Muscle of leg (tissue), 3 donors: ENCODE measurements at regions not wholly inside any gene's neighbourhood (a gene's known extent, or its start where the extent isn't known, plus 50 kb on each side); places are given as distances from the start of the nearest gene placed in this dataset.

Experiments
- DNase-seq: peaks from one replicate; pipeline ENCODE4 v3.0.0; 2013
- H3K27ac ChIP-seq: one replicate; pipeline ENCODE4 v1.5.1; 2013; ENCODE audit warnings: mild to moderate bottlenecking, low read length, control low read depth
- H3K27me3 ChIP-seq: one replicate; pipeline ENCODE4 v1.6.1; 2013; ENCODE audit warnings: low read length; ENCODE audit not compliant: control insufficient read depth, insufficient read depth
- H3K36me3 ChIP-seq: one replicate; pipeline ENCODE4 v1.6.1; 2013; ENCODE audit warnings: low read length; ENCODE audit not compliant: control insufficient read depth, insufficient read depth
- H3K4me1 ChIP-seq: one replicate; pipeline ENCODE4 v1.6.1; 2013; ENCODE audit warnings: low read length; ENCODE audit not compliant: control insufficient read depth, insufficient read depth
- H3K4me3 ChIP-seq: one replicate; pipeline ENCODE4 v1.5.1; 2013; ENCODE audit warnings: low read length, control low read depth
- H3K9me3 ChIP-seq: replicated peaks from 2 replicates; pipeline ENCODE4 v1.6.1; 2013; ENCODE audit warnings: low read depth, low read length; ENCODE audit not compliant: control insufficient read depth
- WGBS: methylation state at CpG from one replicate; pipeline ENCODE4 v1.1.5; 2013; ENCODE audit warnings: missing lambda C conversion rate; ENCODE audit not compliant: insufficient coverage; 5-methylcytosine and 5-hydroxymethylcytosine counted together

GRCh38 chr16:14347706-14348105 lies 276.6 kb downstream of the MRTFB start:
- Histone ChIP-seq H3K36me3 (no peaks in the 10 kb centered on the region), H3K27me3 (no peaks in the 10 kb centered on the region), H3K4me3 (no peak overlapping the region), H3K9me3 (peaks cover 8% of the 10 kb centered on the region), H3K4me1 (no peaks in the 10 kb centered on the region), H3K27ac (no peak overlapping the region)
- 70% methylated on average over 7 of the region's 12 CpGs for WGBS
- DNase-seq = no peak

GRCh38 chr16:14346278-14347142 lies 275.4 kb downstream of the MRTFB start:
- 82% methylated on average over 6 of the region's 9 CpGs for WGBS
- Histone ChIP-seq H3K27me3 (no peaks in the 10 kb centered on the region), H3K9me3 (peaks cover 8% of the 10 kb centered on the region), H3K4me1 (no peaks in the 10 kb centered on the region), H3K27ac (no peak overlapping the region), H3K4me3 (no peak overlapping the region), H3K36me3 (no peaks in the 10 kb centered on the region)
- no peak for DNase-seq

- H3K27me3 ChIP-seq = no peaks in the 10 kb centered on the region
- no peaks in the 10 kb centered on the region for H3K36me3 ChIP-seq
- WGBS = 83% methylated on average over 16 of the region's 19 CpGs
- no peak for DNase-seq
- H3K4me1 ChIP-seq = no peaks in the 10 kb centered on the region
- no peak overlapping the region for H3K27ac ChIP-seq
- no peak overlapping the region for H3K4me3 ChIP-seq
- H3K9me3 ChIP-seq = peaks cover 10% of the 10 kb centered on the region
Measured at GRCh38 chr16:14345512-14346115, 274.5 kb downstream of the MRTFB start.

GRCh38 chr16:14344945-14345344 lies 273.8 kb downstream of the MRTFB start:
- no peak for DNase-seq
- no peaks in the 10 kb centered on the region for H3K4me1 ChIP-seq
- H3K27me3 ChIP-seq = no peaks in the 10 kb centered on the region
- 84% methylated on average over 9 of the region's 9 CpGs for WGBS
- peaks cover 10% of the 10 kb centered on the region for H3K9me3 ChIP-seq
- no peaks in the 10 kb centered on the region for H3K36me3 ChIP-seq
- no peak overlapping the region for H3K4me3 ChIP-seq
- H3K27ac ChIP-seq = no peak overlapping the region

GRCh38 chr16:14344292-14344691 lies 273.2 kb downstream of the MRTFB start:
- no peaks in the 10 kb centered on the region for H3K36me3 ChIP-seq
- no peaks in the 10 kb centered on the region for H3K27me3 ChIP-seq
- H3K27ac ChIP-seq = no peak overlapping the region
- H3K4me1 ChIP-seq = no peaks in the 10 kb centered on the region
- H3K4me3 ChIP-seq = no peak overlapping the region
- no peak for DNase-seq
- WGBS = 33% methylated on average over 3 of the region's 5 CpGs
- peaks cover 10% of the 10 kb centered on the region for H3K9me3 ChIP-seq

- H3K9me3 ChIP-seq = peaks cover 9% of the 10 kb centered on the region
- no CpG with 5 or more reads among the region's 4 CpGs for WGBS
- no peak overlapping the region for H3K27ac ChIP-seq
- H3K4me3 ChIP-seq = no peak overlapping the region
- no peak for DNase-seq
- no peaks in the 10 kb centered on the region for H3K27me3 ChIP-seq
- H3K36me3 ChIP-seq = no peaks in the 10 kb centered on the region
- H3K4me1 ChIP-seq = peaks cover 4% of the 10 kb centered on the region
Measured at GRCh38 chr16:14341324-14342225, 270.5 kb downstream of the MRTFB start.

- H3K4me3 ChIP-seq = no peak overlapping the region
- no peak overlapping the region for H3K27ac ChIP-seq
- H3K4me1 ChIP-seq = peaks cover 4% of the 10 kb centered on the region
- no CpG with 5 or more reads among the region's 2 CpGs for WGBS
- H3K9me3 ChIP-seq = peaks cover 3% of the 10 kb centered on the region
- no peak for DNase-seq
- H3K27me3 ChIP-seq = no peaks in the 10 kb centered on the region
- H3K36me3 ChIP-seq = no peaks in the 10 kb centered on the region
Measured at GRCh38 chr16:14339694-14340093, 268.6 kb downstream of the MRTFB start.

- H3K27me3 ChIP-seq = no peaks in the 10 kb centered on the region
- no peak overlapping the region for H3K4me3 ChIP-seq
- 88% methylated on average over 4 of the region's 4 CpGs for WGBS
- peaks cover 3% of the 10 kb centered on the region for H3K9me3 ChIP-seq
- H3K36me3 ChIP-seq = no peaks in the 10 kb centered on the region
- no peak for DNase-seq
- peaks cover 4% of the 10 kb centered on the region for H3K4me1 ChIP-seq
- no peak overlapping the region for H3K27ac ChIP-seq
Measured at GRCh38 chr16:14338969-14339368, 267.9 kb downstream of the MRTFB start.

GRCh38 chr16:14338236-14338635 lies 267.1 kb downstream of the MRTFB start:
- no peaks in the 10 kb centered on the region for H3K36me3 ChIP-seq
- no peaks in the 10 kb centered on the region for H3K27me3 ChIP-seq
- H3K27ac ChIP-seq = no peak overlapping the region
- peaks cover 3% of the 10 kb centered on the region for H3K9me3 ChIP-seq
- H3K4me3 ChIP-seq = no peak overlapping the region
- peaks cover 4% of the 10 kb centered on the region for H3K4me1 ChIP-seq
- no peak for DNase-seq
